IMR-90 (cell line): ENCODE measurements at regions not wholly inside any gene's neighbourhood (a gene's known extent, or its start where the extent isn't known, plus 50 kb on each side); places are given as distances from the start of the nearest gene placed in this dataset.
A peak's percentile ranks its signal among the peaks of the same experiment; 100 is the strongest.

Source experiments
- ATAC-seq: fragments of 200-7000 bp; cut with Tn5 transposase; 2 replicates; pipeline ENCODE4 v1.9.1; 2020; ENCODE audit warnings: low read depth, mild to moderate bottlenecking, moderate library complexity
- BruUV-seq: library from RNA; stranded (reverse); fragments of 400-500 nt; replicated peaks from 2 replicates; lab custom pipeline; 2021; lab: Mats Ljungman, UMichigan
- CTCF ChIA-PET: fragments of 300-600 bp; formaldehyde crosslinking; extraction: SDS; loops from one replicate; lab custom pipeline; 2021; ENCODE audit warnings: antibody characterized with exemption; lab: Yijun Ruan, JAX
- POLR2A ChIA-PET: fragments of 300-600 bp; sonication (Branson Sonifier 250); formaldehyde crosslinking; loops from one replicate; lab custom pipeline; 2022; ENCODE audit warnings: antibody characterized with exemption; ENCODE audit not compliant: unreplicated experiment; lab: Charles Lee
- DNase-seq: peaks from one replicate; pipeline ENCODE4 v3.0.0; 2013
- H2AFZ ChIP-seq: replicated peaks from 2 replicates; pipeline ENCODE3; 2013; ENCODE audit warnings: low read length, mild to moderate bottlenecking; ENCODE audit not compliant: poor library complexity
- H2AK5ac ChIP-seq: 2 replicates; pipeline ENCODE4 v1.6.1; 2013; ENCODE audit warnings: low read depth, low read length, inconsistent platforms
- H2AK9ac ChIP-seq: replicated peaks from 2 replicates; pipeline ENCODE3; 2013; ENCODE audit warnings: mild to moderate bottlenecking, low read depth, low read length, moderate library complexity; ENCODE audit not compliant: poor library complexity
- H2BK120ac ChIP-seq: 2 replicates; pipeline ENCODE4 v1.6.1; 2013; ENCODE audit warnings: low read depth, low read length, inconsistent platforms
- H2BK15ac ChIP-seq: 3 replicates; pipeline ENCODE4 v1.6.1; 2013; ENCODE audit warnings: low read depth, low read length, inconsistent platforms
- H2BK20ac ChIP-seq: 2 replicates; pipeline ENCODE4 v1.6.1; 2013; ENCODE audit warnings: low read depth, mild to moderate bottlenecking, inconsistent platforms, low read length, moderate library complexity
- H2BK5ac ChIP-seq: 2 replicates; pipeline ENCODE4 v1.6.1; 2013; ENCODE audit warnings: mild to moderate bottlenecking, low read depth, low read length, inconsistent platforms; ENCODE audit not compliant: poor library complexity, severe bottlenecking
- H3K14ac ChIP-seq: replicated peaks from 2 replicates; pipeline ENCODE4 v1.6.1; 2013; ENCODE audit warnings: low read depth, low read length, inconsistent platforms
- H3K18ac ChIP-seq: 2 replicates; pipeline ENCODE4 v1.6.1; 2013; ENCODE audit warnings: low read depth, low read length, control low read depth
- H3K23ac ChIP-seq: 2 replicates; pipeline ENCODE4 v1.6.1; 2013; ENCODE audit warnings: low read depth, low read length, inconsistent platforms
- H3K27ac ChIP-seq: 2 replicates; pipeline ENCODE4 v1.5.1; 2013; ENCODE audit warnings: mild to moderate bottlenecking, control low read depth, low read length; ENCODE audit not compliant: insufficient read depth
- H3K27me3 ChIP-seq: 2 replicates; pipeline ENCODE4 v1.6.1; 2013; ENCODE audit warnings: low read length; ENCODE audit not compliant: control insufficient read depth, insufficient read depth
- H3K36me3 ChIP-seq: 2 replicates; pipeline ENCODE4 v1.6.1; 2013; ENCODE audit warnings: low read length, mixed read lengths; ENCODE audit not compliant: control insufficient read depth, insufficient read depth
- H3K4ac ChIP-seq: 2 replicates; pipeline ENCODE4 v1.6.1; 2013; ENCODE audit warnings: low read depth, low read length, inconsistent platforms
- H3K4me1 ChIP-seq: 2 replicates; pipeline ENCODE4 v1.6.1; 2013; ENCODE audit warnings: low read length, mixed read lengths; ENCODE audit not compliant: control insufficient read depth, insufficient read depth
- H3K4me2 ChIP-seq: 2 replicates; pipeline ENCODE4 v1.6.1; 2013; ENCODE audit warnings: low read depth, mild to moderate bottlenecking, control low read depth, low read length, moderate library complexity
- H3K4me3 ChIP-seq: 2 replicates; pipeline ENCODE4 v1.5.1; 2013; ENCODE audit warnings: low read depth, mild to moderate bottlenecking, control low read depth, low read length, moderate library complexity; ENCODE audit not compliant: insufficient read depth
- H3K56ac ChIP-seq: 2 replicates; pipeline ENCODE4 v1.6.1; 2013; ENCODE audit warnings: low read length, inconsistent platforms; ENCODE audit not compliant: insufficient read depth; ENCODE audit errors: extremely low read depth
- H3K79me1 ChIP-seq, 2 experiments: 2 replicates each; pipeline ENCODE4 v1.6.1; 2013; ENCODE audit warnings: low read length in 2 of 2, inconsistent platforms in 1 of 2, low read depth in 1 of 2
- H3K9ac ChIP-seq: 2 replicates; pipeline ENCODE4 v1.6.1; 2013; ENCODE audit warnings: low read depth, low read length, control low read depth
- H3K9me1 ChIP-seq: 2 replicates; pipeline ENCODE4 v1.6.1; 2013; ENCODE audit warnings: low read length, inconsistent platforms; ENCODE audit not compliant: insufficient read depth
- H3K9me3 ChIP-seq: 2 replicates; pipeline ENCODE4 v1.6.1; 2013; ENCODE audit warnings: low read length; ENCODE audit not compliant: control insufficient read depth, insufficient read depth
- H4K20me1 ChIP-seq: 2 replicates; pipeline ENCODE4 v1.6.1; 2013; ENCODE audit warnings: low read length, inconsistent platforms; ENCODE audit not compliant: insufficient read depth
- H4K5ac ChIP-seq: 2 replicates; pipeline ENCODE4 v1.6.1; 2013; ENCODE audit warnings: mild to moderate bottlenecking, low read depth, low read length, control low read depth
- H4K8ac ChIP-seq, 2 experiments: 2 replicates each; pipeline ENCODE4 v1.6.1; 2013; ENCODE audit warnings: low read depth in 2 of 2, low read length in 2 of 2, control low read depth in 1 of 2, inconsistent platforms in 1 of 2
- H4K91ac ChIP-seq: 2 replicates; pipeline ENCODE4 v1.6.1; 2013; ENCODE audit warnings: low read depth, low read length, inconsistent platforms; ENCODE audit not compliant: insufficient read depth
- BHLHE40 ChIP-seq: fragments of 150-350 bp; IDR thresholded peaks from 2 replicates; pipeline ENCODE4 v1.6.1; 2016; ENCODE audit warnings: mild to moderate bottlenecking, low read depth, low read length
- CHD1 ChIP-seq: IDR thresholded peaks from 2 replicates; pipeline ENCODE4 v1.6.1; 2012; ENCODE audit warnings: low read depth, low read length, improper control_type of control experiment
- CTCF ChIP-seq: conservative IDR thresholded peaks from 2 replicates; pipeline ENCODE4 v1.5.1; 2012; ENCODE audit warnings: mild to moderate bottlenecking, low read depth, low read length, improper control_type of control experiment
- FOS ChIP-seq: fragments of 150-350 bp; IDR thresholded peaks from 2 replicates; pipeline ENCODE4 v1.6.1; 2016; ENCODE audit warnings: low read depth, low read length
- MAFK ChIP-seq: IDR thresholded peaks from 2 replicates; pipeline ENCODE4 v1.6.1; 2012; ENCODE audit warnings: low read depth, low read length, improper control_type of control experiment
- MXI1 ChIP-seq: IDR thresholded peaks from 2 replicates; pipeline ENCODE4 v1.6.1; 2012; ENCODE audit warnings: low read depth, mild to moderate bottlenecking, low read length, moderate library complexity, borderline replicate concordance
- NFE2L2 ChIP-seq: fragments of 150-350 bp; IDR thresholded peaks from 2 replicates; pipeline ENCODE4 v1.6.1; 2016; ENCODE audit warnings: low read depth, mild to moderate bottlenecking, low read length
- POLR2A ChIP-seq: IDR thresholded peaks from 2 replicates; pipeline ENCODE4 v1.6.1; 2012; ENCODE audit warnings: mild to moderate bottlenecking, low read depth, low read length
- RAD21 ChIP-seq: IDR thresholded peaks from 2 replicates; pipeline ENCODE4 v1.6.1; 2012; ENCODE audit warnings: low read length, improper control_type of control experiment
- WGBS, 2 experiments: methylation state at CpG; one replicate each; pipeline versions ENCODE4 v1.1.5 to v1.1.7; 2013; ENCODE audit warnings: missing lambda C conversion rate in 2 of 2; ENCODE audit not compliant: insufficient read length in 1 of 2; ENCODE audit errors: extremely low coverage in 2 of 2; 5-methylcytosine and 5-hydroxymethylcytosine counted together
- dilution Hi-C: fragments of 300-500 bp; cut with HindIII; formaldehyde crosslinking; loops from one replicate; pipeline ENCODE4 v1.14.3; 2018; ENCODE audit warnings: low sequenced_read_pairs; ENCODE audit not compliant: unreplicated experiment
- in situ Hi-C: fragments of 300-500 bp; cut with MboI; formaldehyde crosslinking; loops from 3 replicates; pipeline ENCODE4 v1.14.3; 2019; ENCODE audit warnings: low sequenced_read_pairs, inconsistent platforms, mixed read lengths
- intact Hi-C: fragments of 100-400 bp; cut with micrococcal nuclease; formaldehyde crosslinking; loops from 2 replicates; pipeline ENCODE4 v1.10.0; 2022
- TF ChIP-seq, protein P1 (sequence below): fragments of 150-350 bp; IDR thresholded peaks from 2 replicates; pipeline ENCODE4 v1.6.1; 2016; ENCODE audit warnings: low read depth, mild to moderate bottlenecking, low read length, moderate library complexity, borderline replicate concordance

GRCh38 chr6:56760842-56761241, 118.2 kb upstream of the DST start:
- no TSS peak for BruUV-seq
- H3K9me1 ChIP-seq, result peaks cover 26% of the 10 kb centered on the region
- no peak overlapping the region for H3K9ac ChIP-seq
- H2BK20ac ChIP-seq, result no peak overlapping the region
- H3K4me2 ChIP-seq, result no peak overlapping the region
- H3K27ac ChIP-seq, result peak overlapping the region; percentile 17; the same call in 1 of the 2 replicates
- ATAC-seq, result no peak
- H3K4me3 ChIP-seq, result no peak overlapping the region
- H2AK5ac ChIP-seq, result no peak overlapping the region
- H3K18ac ChIP-seq, result 0 out of 2 replicates have a peak overlapping the region, but pooled peaks have one; percentile 13
- H4K91ac ChIP-seq, result no peak overlapping the region
- DNase-seq, result no peak
- H4K5ac ChIP-seq, result no peak overlapping the region; the same call in 1 of the 2 replicates
- H3K79me1 ChIP-seq, result peaks cover 20 to 81% of the 10 kb centered on the region in 2 experiments
- no peak overlapping the region for H3K14ac ChIP-seq
- H2AFZ ChIP-seq, result no peak overlapping the region
- H3K4ac ChIP-seq, result peak overlapping the region; percentile 24; the same call in 1 of the 2 replicates
- in situ Hi-C loops (no loop called here), dilution Hi-C loops (no loop called here), intact Hi-C loops (no loop called here)
- H2BK15ac ChIP-seq, result 0 out of 3 replicates have a peak overlapping the region, but pooled peaks have one; percentile 24
- ChIA-PET CTCF (interaction anchor here (0.6 kb wide), 1 partner anchor 45 kb away, joined by 3 read pairs; no protein-coding TSS in a partner anchor), POLR2A (no interaction called here)
- H3K23ac ChIP-seq, result 0 out of 2 replicates have a peak overlapping the region, but pooled peaks have one; percentile 39
- TF ChIP-seq MXI1 (no peak), FOS (no peak), NFE2L2 (no peak), RAD21 (no peak), CHD1 (no peak), BHLHE40 (no peak), MAFK (no peak), CTCF (no peak), POLR2A (no peak)
- TF ChIP-seq, protein P1, sequence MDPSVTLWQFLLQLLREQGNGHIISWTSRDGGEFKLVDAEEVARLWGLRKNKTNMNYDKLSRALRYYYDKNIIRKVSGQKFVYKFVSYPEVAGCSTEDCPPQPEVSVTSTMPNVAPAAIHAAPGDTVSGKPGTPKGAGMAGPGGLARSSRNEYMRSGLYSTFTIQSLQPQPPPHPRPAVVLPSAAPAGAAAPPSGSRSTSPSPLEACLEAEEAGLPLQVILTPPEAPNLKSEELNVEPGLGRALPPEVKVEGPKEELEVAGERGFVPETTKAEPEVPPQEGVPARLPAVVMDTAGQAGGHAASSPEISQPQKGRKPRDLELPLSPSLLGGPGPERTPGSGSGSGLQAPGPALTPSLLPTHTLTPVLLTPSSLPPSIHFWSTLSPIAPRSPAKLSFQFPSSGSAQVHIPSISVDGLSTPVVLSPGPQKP, result no peak
- no peaks in the 10 kb centered on the region for H3K36me3 ChIP-seq
- no CpG with 5 or more reads among the region's 1 CpG for WGBS, 2 experiments
- H4K8ac ChIP-seq, result peak overlapping the region in 1 of 2 experiments; percentile 46; a peak in 1 of 4 replicates
- H3K9me3 ChIP-seq, result no peaks in the 10 kb centered on the region
- no peaks in the 10 kb centered on the region for H3K27me3 ChIP-seq
- no peak overlapping the region for H3K56ac ChIP-seq
- H4K20me1 ChIP-seq, result peaks cover 46% of the 10 kb centered on the region
- H2BK120ac ChIP-seq, result no peak overlapping the region
- H2BK5ac ChIP-seq, result peak overlapping the region; percentile 28
- no peak overlapping the region for H2AK9ac ChIP-seq
- peaks cover 27% of the 10 kb centered on the region for H3K4me1 ChIP-seq
